K562 (cell line): ENCODE measurements at regions not wholly inside any gene's neighbourhood (a gene's known extent, or its start where the extent isn't known, plus 50 kb on each side); places are given as distances from the start of the nearest gene placed in this dataset.

Source experiments
- ATAC-seq: fragments of 200-7000 bp; cut with Tn5 transposase; 3 replicates; pipeline ENCODE4 v1.9.1; 2020; ENCODE audit warnings: moderate library complexity
- BruUV-seq: library from RNA; stranded (reverse); fragments of 400-500 nt; replicated peaks from 2 replicates; lab custom pipeline; 2021; lab: Mats Ljungman, UMichigan
- CTCF ChIA-PET: fragments of 300-600 bp; formaldehyde crosslinking; extraction: SDS; loops from one replicate; lab custom pipeline; 2021; ENCODE audit warnings: low intra/inter-chr PET ratio; lab: Yijun Ruan, JAX
- POLR2A ChIA-PET: fragments of 300-600, 350-650 bp; sonication (Branson Sonifier 250); formaldehyde crosslinking; extraction: SDS; loops from one replicate; lab custom pipeline; 2021; ENCODE audit warnings: antibody characterized with exemption, inconsistent platforms; lab: Yijun Ruan, JAX
- DNase-seq, 4 experiments: peaks; one replicate each; pipeline versions ENCODE4 v3.0.0 to v3.0.0-alpha.2; 2011 to 2018; ENCODE audit warnings: low spot score in 3 of 4, mixed read lengths in 3 of 4; ENCODE audit errors: extremely low read depth in 1 of 4
- FAIRE-seq: peaks from 2 replicates; lab custom pipeline; 2011; peaks lifted over from hg19 to GRCh38; lab: Jason Lieb, UNC
- H2AFZ ChIP-seq: 2 replicates; pipeline ENCODE4 v1.6.0; 2011; ENCODE audit warnings: low read depth, low read length, control low read depth, inconsistent platforms
- H3K27ac ChIP-seq: fragments of 200-600 bp; 3 replicates; pipeline ENCODE4 v1.8.0; 2011; ENCODE audit warnings: low read depth, mild to moderate bottlenecking, control low read depth, inconsistent platforms, low read length, moderate library complexity, mixed read lengths; ENCODE audit errors: extremely low read depth
- H3K27me3 ChIP-seq, 2 experiments: fragments of 300-600 bp in 1 of 2; 2 replicates in 1 of 2; 3 replicates in 1 of 2; pipeline versions ENCODE4 v1.6.0 to v1.8.0; 2011; ENCODE audit warnings: inconsistent platforms in 2 of 2, low read length in 2 of 2, mild to moderate bottlenecking in 1 of 2, mixed read lengths in 1 of 2, moderate library complexity in 1 of 2; ENCODE audit not compliant: control insufficient read depth in 2 of 2, insufficient read depth in 2 of 2
- H3K36me3 ChIP-seq: fragments of 300-600 bp; 3 replicates; pipeline ENCODE4 v1.8.0; 2011; ENCODE audit warnings: mild to moderate bottlenecking, low read length, inconsistent platforms; ENCODE audit not compliant: control insufficient read depth, insufficient read depth
- H3K4me1 ChIP-seq, 2 experiments: fragments of 200-600 bp in 1 of 2; replicated peaks in 1 of 2; 2 replicates in 1 of 2; 3 replicates in 1 of 2; pipeline versions ENCODE4 v1.5.1 to v1.8.0; 2011; ENCODE audit warnings: inconsistent platforms in 2 of 2, low read length in 2 of 2, mild to moderate bottlenecking in 1 of 2, mixed read lengths in 1 of 2, moderate library complexity in 1 of 2; ENCODE audit not compliant: control insufficient read depth in 2 of 2, insufficient read depth in 2 of 2
- H3K4me2 ChIP-seq: 2 replicates; pipeline ENCODE4 v1.6.1; 2011; ENCODE audit warnings: low read length, control low read depth, inconsistent platforms, mixed read lengths; ENCODE audit not compliant: insufficient read depth
- H3K4me3 ChIP-seq: fragments of 200-600 bp; sonication (generic), shearing (Covaris generic); 2 replicates; pipeline ENCODE4 v1.5.1; 2016; ENCODE audit warnings: control low read depth, inconsistent platforms
- H3K79me2 ChIP-seq: fragments of 200-600 bp; 3 replicates; pipeline ENCODE4 v1.8.0; 2011; ENCODE audit warnings: low read length, inconsistent platforms; ENCODE audit not compliant: control insufficient read depth, insufficient read depth
- H3K9ac ChIP-seq, 2 experiments: 2 replicates each; pipeline versions ENCODE4 v1.6.0 to v1.6.1; 2011; ENCODE audit warnings: low read depth in 2 of 2, low read length in 2 of 2, control low read depth in 1 of 2, inconsistent platforms in 1 of 2, mild to moderate bottlenecking in 1 of 2, mixed read lengths in 1 of 2; ENCODE audit not compliant: insufficient read depth in 1 of 2
- H3K9me1 ChIP-seq: one replicate; pipeline ENCODE4 v1.6.0; 2011; ENCODE audit warnings: inconsistent platforms, mild to moderate bottlenecking, low read length, moderate library complexity; ENCODE audit not compliant: control insufficient read depth, insufficient read depth
- H3K9me3 ChIP-seq: replicated peaks from 2 replicates; pipeline ENCODE4 v1.5.1; 2011; ENCODE audit warnings: low read depth, low read length, inconsistent platforms; ENCODE audit not compliant: control insufficient read depth, insufficient read depth
- H4K20me1 ChIP-seq: replicated peaks from 2 replicates; pipeline ENCODE4 v1.6.1; 2011; ENCODE audit warnings: low read length, inconsistent platforms, mixed read lengths; ENCODE audit not compliant: control insufficient read depth, insufficient read depth
- MBD1 ChIP-seq: fragments of 250-450 bp; sonication (Bioruptor Pico); IDR thresholded peaks from 2 replicates; pipeline ENCODE4 v1.8.0; 2022; ENCODE audit warnings: inconsistent platforms
- PCBP1 ChIP-seq: fragments of 200-400 bp; formaldehyde crosslinking; IDR thresholded peaks from 2 replicates; pipeline ENCODE4 v1.6.1; 2018; ENCODE audit warnings: mild to moderate bottlenecking, low read depth, low read length; ENCODE audit not compliant: poor library complexity, severe bottlenecking
- ZBTB26 ChIP-seq: fragments of 450-650 bp; formaldehyde crosslinking; IDR thresholded peaks from 2 replicates; pipeline ENCODE4 v1.4.0; 2022; ENCODE audit warnings: missing genetic modification characterization
- ZNF134 ChIP-seq: fragments of 250-450 bp; sonication (Bioruptor Pico); conservative IDR thresholded peaks from 2 replicates; pipeline ENCODE4 v1.4.0; 2020
- ZNF277 ChIP-seq: fragments of 250-450 bp; sonication (Bioruptor Pico); IDR thresholded peaks from 2 replicates; pipeline ENCODE4 v1.8.0; 2022; ENCODE audit warnings: inconsistent platforms, mild to moderate bottlenecking, moderate library complexity, borderline replicate concordance
- WGBS: fragments of 100-300 bp; shearing (Covaris generic); methylation state at CpG from one replicate; pipeline ENCODE4 v1.1.6; 2016; ENCODE audit warnings: low coverage, mixed read lengths; ENCODE audit not compliant: insufficient coverage; ENCODE audit errors: missing lambda C conversion rate; 5-methylcytosine and 5-hydroxymethylcytosine counted together
- in situ Hi-C: fragments of 300-500 bp; cut with MboI; formaldehyde crosslinking; loops from 4 replicates; pipeline ENCODE4 v1.15.0; 2018; ENCODE audit warnings: inconsistent platforms, mixed read lengths
- intact Hi-C: fragments of 100-400 bp; cut with micrococcal nuclease; formaldehyde crosslinking; loops from 2 replicates; pipeline ENCODE4 v1.14.2; 2022
- TF ChIP-seq, protein P1 (sequence below): IDR thresholded peaks from 2 replicates; pipeline ENCODE4 v1.6.1; 2016; ENCODE audit warnings: missing genetic modification characterization, missing compliant biosample characterization

GRCh38 chr1:98210064-98210463, 289.2 kb upstream of the DPYD start:
- H3K9ac ChIP-seq, result no peak overlapping the region
- no TSS peak for BruUV-seq
- no peak overlapping the region for H3K4me3 ChIP-seq
- no peaks in the 10 kb centered on the region for H3K4me1 ChIP-seq
- 2% methylated on average over 4 of the region's 7 CpGs for WGBS
- TF ChIP-seq ZBTB26, result no peak
- FAIRE-seq, result no peak
- ChIA-PET CTCF (no interaction called here), POLR2A (no interaction called here)
- H3K36me3 ChIP-seq, result no peaks in the 10 kb centered on the region
- H4K20me1 ChIP-seq, result no peaks in the 10 kb centered on the region
- no peak overlapping the region for H2AFZ ChIP-seq
- DNase-seq, result no peak
- H3K27ac ChIP-seq, result no peak overlapping the region
- H3K79me2 ChIP-seq, result no peaks in the 10 kb centered on the region
- no peaks in the 10 kb centered on the region for H3K27me3 ChIP-seq
- no peaks in the 10 kb centered on the region; the same call in 1 of the 2 replicates for H3K9me3 ChIP-seq
- intact Hi-C loops (no loop called here), in situ Hi-C loops (no loop called here)
- no peaks in the 10 kb centered on the region for H3K9me1 ChIP-seq
- no peak overlapping the region for H3K4me2 ChIP-seq
- ATAC-seq, result no peak

- Histone ChIP-seq H3K27ac (no peak overlapping the region), H3K9me1 (no peaks in the 10 kb centered on the region), H3K36me3 (no peaks in the 10 kb centered on the region), H3K4me1 (no peaks in the 10 kb centered on the region), H3K27me3 (no peaks in the 10 kb centered on the region), H3K9ac (no peak overlapping the region), H4K20me1 (no peaks in the 10 kb centered on the region), H2AFZ (no peak overlapping the region), H3K4me2 (no peak overlapping the region), H3K4me3 (no peak overlapping the region), H3K9me3 (no peaks in the 10 kb centered on the region; the same call in 1 of the 2 replicates), H3K79me2 (no peaks in the 10 kb centered on the region)
- in situ Hi-C loops (no loop called here), intact Hi-C loops (no loop called here)
- CTCF ChIA-PET, result no interaction called here
- WGBS, result 10% methylated on average over 1 of the region's 1 CpG
- POLR2A ChIA-PET, result no interaction called here
- FAIRE-seq (no peak), DNase-seq (no peak), ATAC-seq (no peak)
- TF ChIP-seq PCBP1, result no peak
- no peak for TF ChIP-seq ZNF134 (CRISPR knock-in tag)
- TF ChIP-seq MBD1 (CRISPR knock-in tag), result no peak
- TF ChIP-seq, protein P1, sequence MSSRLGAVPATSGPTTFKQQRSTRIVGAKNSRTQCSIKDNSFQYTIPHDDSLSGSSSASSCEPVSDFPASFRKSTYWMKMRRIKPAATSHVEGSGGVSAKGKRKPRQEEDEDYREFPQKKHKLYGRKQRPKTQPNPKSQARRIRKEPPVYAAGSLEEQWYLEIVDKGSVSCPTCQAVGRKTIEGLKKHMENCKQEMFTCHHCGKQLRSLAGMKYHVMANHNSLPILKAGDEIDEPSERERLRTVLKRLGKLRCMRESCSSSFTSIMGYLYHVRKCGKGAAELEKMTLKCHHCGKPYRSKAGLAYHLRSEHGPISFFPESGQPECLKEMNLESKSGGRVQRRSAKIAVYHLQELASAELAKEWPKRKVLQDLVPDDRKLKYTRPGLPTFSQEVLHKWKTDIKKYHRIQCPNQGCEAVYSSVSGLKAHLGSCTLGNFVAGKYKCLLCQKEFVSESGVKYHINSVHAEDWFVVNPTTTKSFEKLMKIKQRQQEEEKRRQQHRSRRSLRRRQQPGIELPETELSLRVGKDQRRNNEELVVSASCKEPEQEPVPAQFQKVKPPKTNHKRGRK (tag), result peak; percentile 46; the same call in 1 of the 2 replicates
- no peak for TF ChIP-seq ZNF277 (CRISPR knock-in tag)
- no TSS peak for BruUV-seq
Measured at GRCh38 chr1:98205291-98206017, 284.6 kb upstream of the DPYD start.
